ENCODE measurements at regions not wholly inside any gene's neighbourhood (a gene's known extent, or its start where the extent isn't known, plus 50 kb on each side); places are given as distances from the start of the nearest gene placed in this dataset.

GRCh38 chr3:8825153-8825825 is 55.9 kb upstream of the OXTR start:
- H3K9ac ChIP-seq (ENCODE audit: extremely low read depth, low read length, poor library complexity, severe bottlenecking) = no peak overlapping the region
- H3K27me3 ChIP-seq (ENCODE audit: control insufficient read depth, insufficient read depth, low read length, poor library complexity, severe bottlenecking) = no peaks in the 10 kb centered on the region
- Mint-ChIP-seq H3K9me3 (peaks cover 10% of the 10 kb centered on the region), H3K36me3 (ENCODE audit: low read depth) (no peaks in the 10 kb centered on the region), H3K27me3 (ENCODE audit: insufficient read depth) (no peaks in the 10 kb centered on the region), H3K27ac (no peak overlapping the region), H3K4me1 (peaks cover 12% of the 10 kb centered on the region), H3K4me3 (no peak overlapping the region)
- DNase-seq = peak; percentile 60
- H3K9me3 ChIP-seq (ENCODE audit: control insufficient read depth, low read length) = peaks cover 3% of the 10 kb centered on the region
- H3K4me1 ChIP-seq (ENCODE audit: control insufficient read depth, insufficient read depth, low read length) = peaks cover 4% of the 10 kb centered on the region
- no peak overlapping the region for H3K27ac ChIP-seq (ENCODE audit: low read depth, low read length)
- H3K36me3 ChIP-seq (ENCODE audit: control insufficient read depth, insufficient read depth, low read length) = no peaks in the 10 kb centered on the region
- peak overlapping the region; percentile 58 for H3K4me3 ChIP-seq (ENCODE audit: low read length)
- 100% methylated on average over 1 of the region's 1 CpG for WGBS, 2 experiments (ENCODE audit: insufficient coverage in 1 of 2, insufficient read length in 1 of 2)
- no peak for TF ChIP-seq CTCF (conservative IDR thresholded peaks at IDR 0.05)

GRCh38 chr3:8824238-8824637 is 54.8 kb upstream of the OXTR start:
- DNase-seq = no peak
- Mint-ChIP-seq H3K4me3 (no peak overlapping the region), H3K9me3 (peaks cover 19% of the 10 kb centered on the region), H3K4me1 (peaks cover 12% of the 10 kb centered on the region), H3K27ac (no peak overlapping the region), H3K27me3 (ENCODE audit: insufficient read depth) (no peaks in the 10 kb centered on the region), H3K36me3 (ENCODE audit: low read depth) (no peaks in the 10 kb centered on the region)
- H3K27ac ChIP-seq (ENCODE audit: low read depth, low read length) = no peak overlapping the region
- 100% methylated on average over 1 of the region's 1 CpG; no CpG with 5 or more reads in 1 of the 2 experiments for WGBS, 2 experiments (ENCODE audit: insufficient coverage in 1 of 2, insufficient read length in 1 of 2)
- no peak overlapping the region for H3K9ac ChIP-seq (ENCODE audit: extremely low read depth, low read length, poor library complexity, severe bottlenecking)
- H3K4me3 ChIP-seq (ENCODE audit: low read length) = no peak overlapping the region
- H3K36me3 ChIP-seq (ENCODE audit: control insufficient read depth, insufficient read depth, low read length) = no peaks in the 10 kb centered on the region
- peaks cover 4% of the 10 kb centered on the region for H3K4me1 ChIP-seq (ENCODE audit: control insufficient read depth, insufficient read depth, low read length)
- no peak for TF ChIP-seq CTCF (conservative IDR thresholded peaks at IDR 0.05)
- H3K27me3 ChIP-seq (ENCODE audit: control insufficient read depth, insufficient read depth, low read length, poor library complexity, severe bottlenecking) = no peaks in the 10 kb centered on the region
- peaks cover 14% of the 10 kb centered on the region for H3K9me3 ChIP-seq (ENCODE audit: control insufficient read depth, low read length)

GRCh38 chr3:8822141-8822540 is 52.7 kb upstream of the OXTR start:
- H3K9me3 Mint-ChIP-seq = peaks cover 33% of the 10 kb centered on the region
- H3K4me3 ChIP-seq (ENCODE audit: low read length) = no peak overlapping the region
- no peak overlapping the region for H3K9ac ChIP-seq (ENCODE audit: extremely low read depth, low read length, poor library complexity, severe bottlenecking)
- peaks cover 26% of the 10 kb centered on the region for H3K9me3 ChIP-seq (ENCODE audit: control insufficient read depth, low read length)
- 98 to 100% methylated on average over 2 of the region's 2 CpGs for WGBS, 2 experiments (ENCODE audit: insufficient coverage in 1 of 2, insufficient read length in 1 of 2)
- no peak for TF ChIP-seq CTCF (conservative IDR thresholded peaks at IDR 0.05)
- H3K4me1 Mint-ChIP-seq = peaks cover 12% of the 10 kb centered on the region
- H3K36me3 Mint-ChIP-seq (ENCODE audit: low read depth) = no peaks in the 10 kb centered on the region
- H3K27me3 ChIP-seq (ENCODE audit: control insufficient read depth, insufficient read depth, low read length, poor library complexity, severe bottlenecking) = no peaks in the 10 kb centered on the region
- no peak overlapping the region for H3K27ac Mint-ChIP-seq
- no peaks in the 10 kb centered on the region for H3K27me3 Mint-ChIP-seq (ENCODE audit: insufficient read depth)
- no peak overlapping the region for H3K27ac ChIP-seq (ENCODE audit: low read depth, low read length)
- DNase-seq = no peak
- no peak overlapping the region for H3K4me3 Mint-ChIP-seq
- peaks cover 4% of the 10 kb centered on the region for H3K4me1 ChIP-seq (ENCODE audit: control insufficient read depth, insufficient read depth, low read length)
- H3K36me3 ChIP-seq (ENCODE audit: control insufficient read depth, insufficient read depth, low read length) = no peaks in the 10 kb centered on the region

All from endodermal cell (in vitro differentiated cells).